Trophoblast cell (in vitro differentiated cells and primary cell): ENCODE measurements at regions not wholly inside any gene's neighbourhood (a gene's known extent, or its start where the extent isn't known, plus 50 kb on each side); places are given as distances from the start of the nearest gene placed in this dataset.

ENCODE experiments used
- DNase-seq, 2 donors: peaks; one replicate each; pipeline ENCODE4 v3.0.0-alpha.2; 2016
- H2AFZ ChIP-seq: 2 replicates; pipeline ENCODE4 v1.6.1; 2013; ENCODE audit warnings: low read length, moderate library complexity, mild to moderate bottlenecking; ENCODE audit not compliant: insufficient read depth, poor library complexity
- H2AK5ac ChIP-seq: 2 replicates; pipeline ENCODE4 v1.6.1; 2013; ENCODE audit warnings: mild to moderate bottlenecking, low read length
- H2BK120ac ChIP-seq: 2 replicates; pipeline ENCODE4 v1.6.1; 2013; ENCODE audit warnings: low read length, mild to moderate bottlenecking, moderate library complexity; ENCODE audit not compliant: insufficient read depth, poor library complexity
- H2BK12ac ChIP-seq: 2 replicates; pipeline ENCODE4 v1.6.1; 2013; ENCODE audit warnings: mild to moderate bottlenecking, low read length, moderate library complexity
- H2BK5ac ChIP-seq: 2 replicates; pipeline ENCODE4 v1.6.1; 2013; ENCODE audit warnings: low read length, low read depth, moderate library complexity, mild to moderate bottlenecking; ENCODE audit not compliant: poor library complexity
- H3K14ac ChIP-seq: 2 replicates; pipeline ENCODE4 v1.6.1; 2013; ENCODE audit warnings: mild to moderate bottlenecking, low read length
- H3K18ac ChIP-seq: 2 replicates; pipeline ENCODE4 v1.6.1; 2013; ENCODE audit warnings: mild to moderate bottlenecking, low read length
- H3K23ac ChIP-seq: 2 replicates; pipeline ENCODE4 v1.6.1; 2013; ENCODE audit warnings: low read length
- H3K27ac ChIP-seq: 2 replicates; pipeline ENCODE4 v1.5.1; 2013; ENCODE audit warnings: low read depth, mild to moderate bottlenecking, inconsistent platforms, low read length, moderate library complexity
- H3K27me3 ChIP-seq: 2 replicates; pipeline ENCODE4 v1.6.1; 2013; ENCODE audit warnings: inconsistent platforms, mild to moderate bottlenecking, low read length, moderate library complexity; ENCODE audit not compliant: insufficient read depth
- H3K36me3 ChIP-seq, 2 experiments: 1 replicate in 1 of 2; 2 replicates in 1 of 2; pipeline ENCODE4 v1.6.1; 2013; ENCODE audit warnings: low read length in 2 of 2, mild to moderate bottlenecking in 2 of 2, moderate library complexity in 1 of 2; ENCODE audit not compliant: insufficient read depth in 2 of 2, control insufficient read depth in 1 of 2
- H3K4ac ChIP-seq: 2 replicates; pipeline ENCODE4 v1.6.1; 2013; ENCODE audit warnings: low read depth, mild to moderate bottlenecking, low read length, moderate library complexity
- H3K4me1 ChIP-seq, 2 experiments: 1 replicate in 1 of 2; 2 replicates in 1 of 2; pipeline ENCODE4 v1.6.1; 2013; ENCODE audit warnings: low read length in 2 of 2, mild to moderate bottlenecking in 2 of 2, moderate library complexity in 1 of 2; ENCODE audit not compliant: insufficient read depth in 2 of 2, control insufficient read depth in 1 of 2
- H3K4me2 ChIP-seq: 2 replicates; pipeline ENCODE4 v1.6.1; 2013; ENCODE audit warnings: inconsistent platforms, mild to moderate bottlenecking, low read length, moderate library complexity
- H3K4me3 ChIP-seq: 2 replicates; pipeline ENCODE4 v1.5.1; 2013; ENCODE audit warnings: mild to moderate bottlenecking, low read depth, low read length, inconsistent platforms
- H3K79me1 ChIP-seq: one replicate; pipeline ENCODE4 v1.6.1; 2013; ENCODE audit warnings: low read length
- H3K79me2 ChIP-seq: 2 replicates; pipeline ENCODE4 v1.6.1; 2013; ENCODE audit warnings: low read length, mild to moderate bottlenecking; ENCODE audit not compliant: control insufficient read depth, insufficient read depth, poor library complexity
- H3K9ac ChIP-seq: 2 replicates; pipeline ENCODE4 v1.6.1; 2013; ENCODE audit warnings: mild to moderate bottlenecking, low read length
- H3K9me3 ChIP-seq: 2 replicates; pipeline ENCODE4 v1.6.1; 2013; ENCODE audit warnings: low read depth, mild to moderate bottlenecking, control low read depth, inconsistent platforms, low read length; ENCODE audit not compliant: insufficient read depth
- H4K12ac ChIP-seq: 2 replicates; pipeline ENCODE4 v1.6.1; 2013; ENCODE audit warnings: low read depth, mild to moderate bottlenecking, low read length, moderate library complexity
- H4K8ac ChIP-seq: 2 replicates; pipeline ENCODE4 v1.6.1; 2013; ENCODE audit warnings: low read depth, mild to moderate bottlenecking, low read length, moderate library complexity
- H4K91ac ChIP-seq: one replicate; pipeline ENCODE4 v1.6.1; 2013; ENCODE audit warnings: low read depth, mild to moderate bottlenecking, low read length, moderate library complexity
- WGBS: extraction: QIAGEN DNeasy Blood & Tissue Kit; methylation state at CpG from one replicate; pipeline ENCODE4 v1.1.7; 2013; ENCODE audit warnings: missing lambda C conversion rate; ENCODE audit not compliant: insufficient read length, insufficient coverage; ENCODE audit errors: extremely low coverage; 5-methylcytosine and 5-hydroxymethylcytosine counted together

GRCh38 chr5:68409259-68409658 is 193.7 kb downstream of the PIK3R1 start:
- H3K36me3 ChIP-seq, result no peaks in the 10 kb centered on the region
- H2BK120ac ChIP-seq, result no peak overlapping the region
- H3K9ac ChIP-seq, result no peak overlapping the region
- peaks cover 5% of the 10 kb centered on the region in 2 experiments for H3K4me1 ChIP-seq
- H2AFZ ChIP-seq, result no peak overlapping the region
- H3K79me1 ChIP-seq, result peaks cover 1% of the 10 kb centered on the region
- no peak overlapping the region for H2BK12ac ChIP-seq
- no peak overlapping the region for H2AK5ac ChIP-seq
- no peak overlapping the region for H3K4ac ChIP-seq
- no peak overlapping the region for H3K18ac ChIP-seq
- H3K4me2 ChIP-seq, result no peak overlapping the region
- no peaks in the 10 kb centered on the region for H3K27me3 ChIP-seq
- H3K27ac ChIP-seq, result no peak overlapping the region
- H3K14ac ChIP-seq, result no peak overlapping the region
- H4K12ac ChIP-seq, result no peak overlapping the region
- WGBS, result no CpG with 5 or more reads among the region's 3 CpGs
- no peak overlapping the region for H3K23ac ChIP-seq
- H3K9me3 ChIP-seq, result no peaks in the 10 kb centered on the region
- H3K79me2 ChIP-seq, result no peaks in the 10 kb centered on the region
- no peak overlapping the region for H4K8ac ChIP-seq
- no peak overlapping the region for H4K91ac ChIP-seq
- H3K4me3 ChIP-seq, result no peak overlapping the region
- DNase-seq, result no peak
- no peak overlapping the region for H2BK5ac ChIP-seq

GRCh38 chr5:68411161-68411560 is 195.6 kb downstream of the PIK3R1 start:
- H3K4me3 ChIP-seq, result no peak overlapping the region
- no peak overlapping the region for H2AFZ ChIP-seq
- H3K18ac ChIP-seq, result no peak overlapping the region
- no peak overlapping the region for H2BK120ac ChIP-seq
- peaks cover 5 to 7% of the 10 kb centered on the region in 2 experiments for H3K4me1 ChIP-seq
- H3K79me2 ChIP-seq, result no peaks in the 10 kb centered on the region
- no peak overlapping the region for H4K12ac ChIP-seq
- no CpG with 5 or more reads among the region's 4 CpGs for WGBS
- H3K23ac ChIP-seq, result no peak overlapping the region
- H3K14ac ChIP-seq, result no peak overlapping the region
- H3K4me2 ChIP-seq, result no peak overlapping the region
- H2AK5ac ChIP-seq, result no peak overlapping the region
- H2BK12ac ChIP-seq, result no peak overlapping the region
- H3K9ac ChIP-seq, result no peak overlapping the region
- H3K36me3 ChIP-seq, result no peaks in the 10 kb centered on the region
- H3K27me3 ChIP-seq, result no peaks in the 10 kb centered on the region
- H3K79me1 ChIP-seq, result peaks cover 1% of the 10 kb centered on the region
- DNase-seq, result no peak
- H3K9me3 ChIP-seq, result no peaks in the 10 kb centered on the region
- H4K91ac ChIP-seq, result no peak overlapping the region
- no peak overlapping the region for H3K4ac ChIP-seq
- no peak overlapping the region for H2BK5ac ChIP-seq
- no peak overlapping the region for H3K27ac ChIP-seq
- H4K8ac ChIP-seq, result no peak overlapping the region

- no peak overlapping the region for H3K18ac ChIP-seq
- no peak overlapping the region for H3K27ac ChIP-seq
- no peak overlapping the region for H3K23ac ChIP-seq
- no peak overlapping the region for H3K4me2 ChIP-seq
- H3K79me2 ChIP-seq, result peaks cover 6% of the 10 kb centered on the region
- no peak overlapping the region for H3K4me3 ChIP-seq
- no peak overlapping the region for H2BK120ac ChIP-seq
- no peak overlapping the region for H2BK5ac ChIP-seq
- H4K8ac ChIP-seq, result no peak overlapping the region
- peaks cover 15 to 18% of the 10 kb centered on the region in 2 experiments for H3K4me1 ChIP-seq
- H3K27me3 ChIP-seq, result no peaks in the 10 kb centered on the region
- H4K12ac ChIP-seq, result no peak overlapping the region
- peaks cover 22% of the 10 kb centered on the region for H3K79me1 ChIP-seq
- no peak overlapping the region for H3K9ac ChIP-seq
- H3K9me3 ChIP-seq, result no peaks in the 10 kb centered on the region
- no peak overlapping the region for H2AFZ ChIP-seq
- H2AK5ac ChIP-seq, result no peak overlapping the region
- no peak overlapping the region for H4K91ac ChIP-seq
- H3K14ac ChIP-seq, result no peak overlapping the region
- DNase-seq, result no peak
- H2BK12ac ChIP-seq, result no peak overlapping the region
- no peaks in the 10 kb centered on the region for H3K36me3 ChIP-seq
- no CpG with 5 or more reads among the region's 4 CpGs for WGBS
- H3K4ac ChIP-seq, result no peak overlapping the region
These were observed 199.9 kb downstream of the PIK3R1 start for GRCh38 chr5:68415177-68416085.

GRCh38 chr5:68416714-68417113 is 201.2 kb downstream of the PIK3R1 start:
- Histone ChIP-seq H3K18ac (no peak overlapping the region), H3K79me2 (peaks cover 7% of the 10 kb centered on the region), H2AFZ (no peak overlapping the region), H3K79me1 (peaks cover 32% of the 10 kb centered on the region), H2BK12ac (no peak overlapping the region), H3K4ac (no peak overlapping the region), H3K36me3 (no peaks in the 10 kb centered on the region), H2BK5ac (no peak overlapping the region), H4K91ac (no peak overlapping the region), H3K4me3 (no peak overlapping the region), H3K4me1 (peaks cover 20 to 23% of the 10 kb centered on the region in 2 experiments), H3K4me2 (no peak overlapping the region), H2AK5ac (no peak overlapping the region), H4K8ac (no peak overlapping the region), H3K9me3 (no peaks in the 10 kb centered on the region), H3K14ac (no peak overlapping the region), H2BK120ac (no peak overlapping the region), H3K27me3 (no peaks in the 10 kb centered on the region), H3K23ac (no peak overlapping the region), H3K27ac (no peak overlapping the region), H3K9ac (no peak overlapping the region), H4K12ac (no peak overlapping the region)
- no CpG with 5 or more reads among the region's 1 CpG for WGBS
- no peak for DNase-seq
